ENCODE measurements at regions not wholly inside any gene's neighbourhood (a gene's known extent, or its start where the extent isn't known, plus 50 kb on each side); places are given as distances from the start of the nearest gene placed in this dataset.
"Not testable (repeated sequence)": the region's sequence is repeated elsewhere in the genome, so short reads cannot be mapped to it uniquely, and the experiment has no call there.

GRCh38 chr14:76280221-76280620, 95.7 kb upstream of the ESRRB start:
- Histone ChIP-seq H3K36me3 (ENCODE audit: control insufficient read depth, insufficient read depth, low read length) (no peaks in the 10 kb centered on the region), H3K27me3 (ENCODE audit: control insufficient read depth, insufficient read depth, low read length, poor library complexity, severe bottlenecking) (no peaks in the 10 kb centered on the region), H3K27ac (ENCODE audit: insufficient read depth, low read depth, low read length, poor library complexity, severe bottlenecking) (no peak overlapping the region), H3K4me3 (ENCODE audit: insufficient read depth, low read depth, low read length) (no peak overlapping the region), H3K9me3 (ENCODE audit: control insufficient read depth, low read length) (no peaks in the 10 kb centered on the region), H3K4me1 (ENCODE audit: control insufficient read depth, insufficient read depth, low read length) (no peaks in the 10 kb centered on the region)
- 57 to 61% methylated on average over 3 of the region's 3 CpGs for WGBS, 2 experiments

- H3K4me3 ChIP-seq (ENCODE audit: insufficient read depth, low read depth, low read length): no peak overlapping the region
- H3K4me1 ChIP-seq (ENCODE audit: control insufficient read depth, insufficient read depth, low read length): no peaks in the 10 kb centered on the region
- 67 to 70% methylated on average over 2 of the region's 2 CpGs for WGBS, 2 experiments
- H3K27me3 ChIP-seq (ENCODE audit: control insufficient read depth, insufficient read depth, low read length, poor library complexity, severe bottlenecking): no peaks in the 10 kb centered on the region
- no peaks in the 10 kb centered on the region for H3K9me3 ChIP-seq (ENCODE audit: control insufficient read depth, low read length)
- no peaks in the 10 kb centered on the region for H3K36me3 ChIP-seq (ENCODE audit: control insufficient read depth, insufficient read depth, low read length)
- no peak overlapping the region for H3K27ac ChIP-seq (ENCODE audit: insufficient read depth, low read depth, low read length, poor library complexity, severe bottlenecking)
Observed at GRCh38 chr14:76282581-76282980, 93.4 kb upstream of the ESRRB start.

- H3K4me1 ChIP-seq (ENCODE audit: control insufficient read depth, insufficient read depth, low read length): no peaks in the 10 kb centered on the region
- no peaks in the 10 kb centered on the region for H3K27me3 ChIP-seq (ENCODE audit: control insufficient read depth, insufficient read depth, low read length, poor library complexity, severe bottlenecking)
- no peak overlapping the region for H3K27ac ChIP-seq (ENCODE audit: insufficient read depth, low read depth, low read length, poor library complexity, severe bottlenecking)
- H3K4me3 ChIP-seq (ENCODE audit: insufficient read depth, low read depth, low read length): no peak overlapping the region
- 100% methylated on average over 1 of the region's 1 CpG; no CpG with 5 or more reads in 1 of the 2 experiments for WGBS, 2 experiments
- H3K9me3 ChIP-seq (ENCODE audit: control insufficient read depth, low read length): no peaks in the 10 kb centered on the region
- no peaks in the 10 kb centered on the region for H3K36me3 ChIP-seq (ENCODE audit: control insufficient read depth, insufficient read depth, low read length)
Observed at GRCh38 chr14:76287063-76287462, 88.9 kb upstream of the ESRRB start.

GRCh38 chr14:76289276-76289675, 86.7 kb upstream of the ESRRB start:
- H3K27me3 ChIP-seq (ENCODE audit: control insufficient read depth, insufficient read depth, low read length, poor library complexity, severe bottlenecking): no peaks in the 10 kb centered on the region
- H3K9me3 ChIP-seq (ENCODE audit: control insufficient read depth, low read length): no peaks in the 10 kb centered on the region
- no peaks in the 10 kb centered on the region for H3K36me3 ChIP-seq (ENCODE audit: control insufficient read depth, insufficient read depth, low read length)
- no peak overlapping the region for H3K27ac ChIP-seq (ENCODE audit: insufficient read depth, low read depth, low read length, poor library complexity, severe bottlenecking)
- no peaks in the 10 kb centered on the region for H3K4me1 ChIP-seq (ENCODE audit: control insufficient read depth, insufficient read depth, low read length)
- WGBS, 2 experiments: 94% methylated on average over 4 of the region's 4 CpGs
- H3K4me3 ChIP-seq (ENCODE audit: insufficient read depth, low read depth, low read length): no peak overlapping the region

- Histone ChIP-seq H3K36me3 (ENCODE audit: control insufficient read depth, insufficient read depth, low read length) (no peaks in the 10 kb centered on the region), H3K4me3 (ENCODE audit: insufficient read depth, low read depth, low read length) (no peak overlapping the region), H3K27ac (ENCODE audit: insufficient read depth, low read depth, low read length, poor library complexity, severe bottlenecking) (no peak overlapping the region), H3K9me3 (ENCODE audit: control insufficient read depth, low read length) (no peaks in the 10 kb centered on the region), H3K4me1 (ENCODE audit: control insufficient read depth, insufficient read depth, low read length) (no peaks in the 10 kb centered on the region), H3K27me3 (ENCODE audit: control insufficient read depth, insufficient read depth, low read length, poor library complexity, severe bottlenecking) (no peaks in the 10 kb centered on the region)
- WGBS, 2 experiments: 88 to 93% methylated on average over 10 of the region's 10 CpGs
Observed at GRCh38 chr14:76292561-76292960, 83.4 kb upstream of the ESRRB start.

GRCh38 chr14:76293221-76293620, 82.7 kb upstream of the ESRRB start:
- Histone ChIP-seq H3K4me3 (ENCODE audit: insufficient read depth, low read depth, low read length) (no peak overlapping the region), H3K4me1 (ENCODE audit: control insufficient read depth, insufficient read depth, low read length) (no peaks in the 10 kb centered on the region), H3K27ac (ENCODE audit: insufficient read depth, low read depth, low read length, poor library complexity, severe bottlenecking) (no peak overlapping the region), H3K27me3 (ENCODE audit: control insufficient read depth, insufficient read depth, low read length, poor library complexity, severe bottlenecking) (no peaks in the 10 kb centered on the region), H3K36me3 (ENCODE audit: control insufficient read depth, insufficient read depth, low read length) (no peaks in the 10 kb centered on the region), H3K9me3 (ENCODE audit: control insufficient read depth, low read length) (no peaks in the 10 kb centered on the region)
- WGBS, 2 experiments: 91 to 96% methylated on average over 3 of the region's 3 CpGs

GRCh38 chr14:76293923-76294322, 82.0 kb upstream of the ESRRB start:
- Histone ChIP-seq H3K9me3 (ENCODE audit: control insufficient read depth, low read length) (no peaks in the 10 kb centered on the region), H3K27me3 (ENCODE audit: control insufficient read depth, insufficient read depth, low read length, poor library complexity, severe bottlenecking) (no peaks in the 10 kb centered on the region), H3K4me1 (ENCODE audit: control insufficient read depth, insufficient read depth, low read length) (no peaks in the 10 kb centered on the region), H3K27ac (ENCODE audit: insufficient read depth, low read depth, low read length, poor library complexity, severe bottlenecking) (no peak overlapping the region), H3K36me3 (ENCODE audit: control insufficient read depth, insufficient read depth, low read length) (no peaks in the 10 kb centered on the region), H3K4me3 (ENCODE audit: insufficient read depth, low read depth, low read length) (no peak overlapping the region)
- WGBS, 2 experiments: 82 to 84% methylated on average over 2 to 3 of the region's 3 CpGs

- no peak overlapping the region for H3K27ac ChIP-seq (ENCODE audit: insufficient read depth, low read depth, low read length, poor library complexity, severe bottlenecking)
- H3K36me3 ChIP-seq (ENCODE audit: control insufficient read depth, insufficient read depth, low read length): no peaks in the 10 kb centered on the region
- H3K4me3 ChIP-seq (ENCODE audit: insufficient read depth, low read depth, low read length): no peak overlapping the region
- H3K27me3 ChIP-seq (ENCODE audit: control insufficient read depth, insufficient read depth, low read length, poor library complexity, severe bottlenecking): no peaks in the 10 kb centered on the region
- H3K4me1 ChIP-seq (ENCODE audit: control insufficient read depth, insufficient read depth, low read length): no peaks in the 10 kb centered on the region
- H3K9me3 ChIP-seq (ENCODE audit: control insufficient read depth, low read length): no peaks in the 10 kb centered on the region
- 92 to 95% methylated on average over 3 of the region's 3 CpGs for WGBS, 2 experiments
Observed at GRCh38 chr14:76294876-76295275, 81.1 kb upstream of the ESRRB start.

GRCh38 chr14:76298896-76299295, 77.0 kb upstream of the ESRRB start:
- H3K27ac ChIP-seq (ENCODE audit: insufficient read depth, low read depth, low read length, poor library complexity, severe bottlenecking): no peak overlapping the region
- peaks cover 5% of the 10 kb centered on the region for H3K4me1 ChIP-seq (ENCODE audit: control insufficient read depth, insufficient read depth, low read length)
- H3K9me3 ChIP-seq (ENCODE audit: control insufficient read depth, low read length): no peaks in the 10 kb centered on the region
- H3K36me3 ChIP-seq (ENCODE audit: control insufficient read depth, insufficient read depth, low read length): no peaks in the 10 kb centered on the region
- 84% methylated on average over 5 of the region's 5 CpGs for WGBS, 2 experiments
- H3K4me3 ChIP-seq (ENCODE audit: insufficient read depth, low read depth, low read length): no peak overlapping the region
- H3K27me3 ChIP-seq (ENCODE audit: control insufficient read depth, insufficient read depth, low read length, poor library complexity, severe bottlenecking): no peaks in the 10 kb centered on the region

GRCh38 chr14:76303188-76303587, 72.7 kb upstream of the ESRRB start:
- H3K4me3 ChIP-seq (ENCODE audit: insufficient read depth, low read depth, low read length); H3K27me3 ChIP-seq (ENCODE audit: control insufficient read depth, insufficient read depth, low read length, poor library complexity, severe bottlenecking): not testable (repeated sequence)

More at GRCh38 chr14:76303188-76303587, 72.7 kb upstream of the ESRRB start:
- 87 to 93% methylated on average over 6 of the region's 7 CpGs for WGBS, 2 experiments
- not testable (repeated sequence) for H3K4me1 ChIP-seq (ENCODE audit: control insufficient read depth, insufficient read depth, low read length); H3K36me3 ChIP-seq (ENCODE audit: control insufficient read depth, insufficient read depth, low read length); H3K9me3 ChIP-seq (ENCODE audit: control insufficient read depth, low read length); H3K27ac ChIP-seq (ENCODE audit: insufficient read depth, low read depth, low read length, poor library complexity, severe bottlenecking)
